HG02759 (cell line): ENCODE measurements at regions not wholly inside any gene's neighbourhood (a gene's known extent, or its start where the extent isn't known, plus 50 kb on each side); places are given as distances from the start of the nearest gene placed in this dataset.

Source experiments
- ATAC-seq: cut with Tn5 transposase; IDR thresholded peaks from one replicate; pipeline ENCODE4 v1.9.1; 2021; ENCODE audit warnings: mild to moderate bottlenecking, moderate library complexity; ENCODE audit not compliant: unreplicated experiment

DNA sequence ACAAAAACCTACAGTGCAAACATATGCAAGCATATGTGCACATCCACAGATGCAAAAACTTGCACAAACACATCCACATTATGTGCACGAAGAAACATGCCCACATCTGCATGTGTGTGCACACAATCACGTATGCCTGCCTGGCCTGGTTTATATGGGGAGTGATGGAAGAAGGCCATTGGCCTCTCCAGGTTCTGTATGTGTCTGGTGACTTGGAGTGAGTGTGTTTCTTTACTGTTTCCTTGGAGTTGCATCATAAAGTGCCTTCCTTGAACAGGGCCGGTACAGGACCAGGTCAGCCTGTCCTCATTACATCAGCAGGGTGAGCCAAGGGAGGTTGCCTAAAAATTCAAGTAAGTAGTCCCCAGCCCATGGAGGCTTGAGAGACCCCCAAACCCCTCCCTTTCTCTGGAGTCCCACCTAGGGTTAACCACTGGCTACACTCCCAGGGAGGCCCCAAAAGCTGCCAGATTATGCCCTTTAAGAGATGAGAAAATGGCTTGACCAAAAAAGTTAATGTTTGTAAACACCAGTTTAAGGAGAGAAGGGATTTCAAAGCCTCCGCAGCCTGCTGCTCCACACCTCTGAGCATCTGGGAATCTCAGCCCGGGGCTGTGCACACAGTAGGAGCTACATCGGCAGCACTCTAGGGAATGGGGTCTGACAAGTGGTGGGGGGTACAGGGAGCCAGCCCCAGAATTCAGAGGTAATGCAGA lies 140.8 kb downstream of the VEGFA start:
- no peak for ATAC-seq

DNA sequence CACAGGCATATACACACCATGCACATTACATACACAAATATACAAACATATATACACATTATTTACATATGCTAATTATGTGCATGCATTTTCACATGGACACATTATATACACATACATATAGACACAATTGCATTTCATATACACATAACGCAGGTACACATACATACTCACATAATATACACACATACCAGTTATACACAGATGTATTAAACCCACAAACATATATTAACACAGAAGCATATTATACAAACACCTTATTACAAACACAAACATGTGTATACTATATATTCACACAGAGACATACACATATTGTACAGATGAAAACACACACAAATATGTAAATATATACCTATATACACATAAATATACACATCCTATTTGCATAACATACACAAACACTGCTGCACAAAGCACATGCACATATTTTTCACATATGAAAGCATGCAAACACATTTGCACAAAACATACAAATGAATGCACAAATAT lies 140.2 kb downstream of the VEGFA start:
- ATAC-seq: no peak

DNA sequence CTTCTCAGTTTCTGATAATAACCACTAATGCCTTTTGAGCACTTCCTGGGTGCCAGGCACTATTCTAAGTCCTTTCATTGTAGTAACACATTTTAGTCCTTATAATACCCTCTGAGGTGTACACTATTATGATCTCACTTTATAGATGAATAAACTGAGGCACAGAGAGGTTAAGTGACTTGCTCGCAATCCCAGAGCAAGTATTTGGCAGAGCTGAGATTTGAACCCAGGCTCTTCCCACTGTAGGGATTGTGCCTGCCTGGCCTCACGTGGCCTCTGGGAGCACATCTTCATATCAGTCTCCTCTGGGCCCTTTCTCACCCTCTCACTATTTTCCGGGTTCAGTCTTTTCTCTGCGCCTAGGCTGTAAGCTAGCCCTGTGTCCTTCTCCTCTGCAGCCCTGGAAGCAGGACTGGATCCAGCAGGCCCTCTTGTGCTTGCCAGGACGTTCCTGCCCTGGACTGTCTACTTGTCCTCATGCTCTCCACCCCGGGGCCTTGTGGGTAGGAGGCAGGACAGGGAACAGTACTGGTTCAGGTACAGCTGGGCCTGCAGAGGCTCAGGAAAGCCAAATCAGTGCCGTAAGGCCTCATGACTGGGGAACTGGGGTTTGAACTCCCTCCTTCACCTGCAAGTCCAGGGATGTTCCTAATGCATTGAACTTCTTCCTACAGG lies 139.6 kb downstream of the VEGFA start:
- no peak for ATAC-seq

DNA sequence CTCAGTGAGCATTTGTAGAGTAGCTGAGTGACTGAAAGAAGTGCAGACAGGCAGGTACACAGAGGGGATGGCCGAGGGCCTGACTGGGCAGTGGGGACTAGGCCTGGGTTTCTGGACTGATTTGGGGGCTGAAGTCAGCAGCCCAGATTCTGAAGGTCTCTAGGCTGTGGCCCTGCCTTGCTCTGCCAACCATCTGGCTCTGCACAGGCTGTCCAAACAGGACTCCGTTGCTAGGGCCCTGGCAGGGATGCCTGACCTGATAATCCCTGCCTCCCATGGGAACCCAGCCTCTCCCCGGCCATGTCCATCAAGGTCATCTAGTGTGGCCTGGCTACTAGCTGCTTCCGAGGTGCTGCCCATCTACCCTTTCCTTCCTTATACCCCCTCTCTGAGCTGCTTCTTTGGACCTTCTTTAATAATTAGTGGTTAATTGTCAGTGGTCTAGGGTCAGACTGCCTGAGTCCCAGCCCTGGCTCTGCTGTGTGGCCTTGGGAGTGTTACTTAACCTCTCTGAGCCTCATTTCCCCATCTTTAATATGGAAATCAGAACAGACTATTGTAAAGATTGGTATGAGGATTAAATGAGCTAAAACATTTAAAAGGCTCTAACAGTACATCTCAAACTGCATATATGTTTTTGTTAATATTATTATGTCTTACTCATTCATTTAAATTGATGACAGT lies 137.9 kb downstream of the VEGFA start:
- ATAC-seq: no peak

DNA sequence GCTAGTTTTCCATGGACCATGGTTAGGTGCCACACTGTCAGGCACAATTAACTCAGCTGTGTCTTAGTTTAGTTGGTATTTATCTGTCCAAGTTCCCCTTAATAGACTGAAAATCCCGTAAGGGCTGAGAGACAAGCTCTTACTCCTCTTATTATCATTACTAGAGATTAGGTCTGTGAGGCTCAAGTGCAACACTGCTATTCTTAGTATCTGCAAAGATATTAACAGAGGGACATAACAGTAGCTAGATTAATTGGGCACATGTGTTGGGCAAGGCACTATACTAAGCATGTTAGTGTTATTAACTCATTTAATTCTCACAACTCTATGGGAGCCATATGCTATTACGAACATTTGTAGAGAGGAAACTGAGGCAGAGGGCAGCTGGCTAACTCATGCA lies 137.3 kb downstream of the VEGFA start:
- no peak for ATAC-seq

DNA sequence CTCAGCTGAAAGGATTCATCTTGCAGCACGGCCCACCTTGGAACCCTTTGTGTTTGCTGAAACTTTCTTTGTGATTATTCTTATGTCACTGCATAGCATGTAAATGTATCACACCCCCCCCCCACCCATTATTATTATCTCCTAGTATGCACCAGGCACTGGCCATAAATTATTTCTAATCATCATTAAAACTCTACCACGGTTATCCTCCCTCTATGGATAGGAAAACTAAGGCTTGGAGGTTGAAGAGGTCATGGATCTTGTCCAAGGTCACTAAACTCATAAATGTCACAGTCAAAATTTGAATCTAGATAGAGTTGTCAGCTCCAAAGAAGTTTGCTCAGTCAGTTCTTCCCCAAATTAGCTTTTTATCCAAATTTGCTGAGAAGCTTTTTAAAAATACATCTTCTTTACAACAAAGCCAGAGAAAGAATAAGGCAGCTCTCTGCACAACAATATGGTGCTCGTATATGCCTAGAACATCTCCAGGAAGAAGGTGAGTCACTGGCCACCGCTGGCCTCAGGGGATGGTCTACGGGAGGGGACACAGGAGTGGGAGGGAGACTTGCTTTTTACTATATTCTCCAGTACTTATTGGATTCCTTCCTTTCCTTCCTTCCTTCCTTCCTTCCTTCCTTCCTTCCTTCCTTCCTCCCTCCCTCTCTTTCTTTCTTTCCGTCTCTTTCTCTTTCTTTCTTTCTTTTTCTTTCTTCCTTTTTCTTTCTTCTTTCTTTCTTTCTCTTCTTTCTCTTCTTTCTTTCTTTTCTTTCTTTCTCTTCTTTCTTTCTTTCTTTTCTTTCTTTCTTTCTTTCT lies 134.5 kb downstream of the VEGFA start:
- ATAC-seq: no peak

DNA sequence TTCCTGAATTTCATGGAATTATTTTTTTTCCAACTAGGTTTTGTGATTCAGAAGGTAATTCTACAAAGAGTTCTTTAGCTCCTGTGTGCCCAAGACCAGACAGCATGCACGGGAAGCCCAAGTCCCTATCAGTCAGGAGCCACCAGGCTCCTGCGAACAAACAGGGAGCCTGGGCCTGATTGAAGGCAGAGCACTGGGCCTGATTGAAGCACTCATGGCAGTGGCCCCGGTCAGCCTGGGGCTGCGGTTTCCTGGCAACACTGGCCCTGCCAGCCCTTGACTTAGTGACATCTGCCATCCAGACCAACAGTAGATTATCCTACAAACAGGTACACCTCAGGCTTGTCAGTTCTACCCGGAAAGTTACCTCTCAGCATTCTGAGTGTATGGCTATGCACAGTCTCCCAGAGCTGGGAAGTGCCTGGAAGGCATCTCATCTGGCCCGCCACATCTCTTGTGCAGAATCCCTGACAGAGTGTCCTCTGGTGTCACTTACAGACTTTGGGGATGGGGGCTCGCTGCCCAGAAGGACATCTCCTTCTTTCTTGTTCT lies 133.8 kb downstream of the VEGFA start:
- no peak for ATAC-seq

DNA sequence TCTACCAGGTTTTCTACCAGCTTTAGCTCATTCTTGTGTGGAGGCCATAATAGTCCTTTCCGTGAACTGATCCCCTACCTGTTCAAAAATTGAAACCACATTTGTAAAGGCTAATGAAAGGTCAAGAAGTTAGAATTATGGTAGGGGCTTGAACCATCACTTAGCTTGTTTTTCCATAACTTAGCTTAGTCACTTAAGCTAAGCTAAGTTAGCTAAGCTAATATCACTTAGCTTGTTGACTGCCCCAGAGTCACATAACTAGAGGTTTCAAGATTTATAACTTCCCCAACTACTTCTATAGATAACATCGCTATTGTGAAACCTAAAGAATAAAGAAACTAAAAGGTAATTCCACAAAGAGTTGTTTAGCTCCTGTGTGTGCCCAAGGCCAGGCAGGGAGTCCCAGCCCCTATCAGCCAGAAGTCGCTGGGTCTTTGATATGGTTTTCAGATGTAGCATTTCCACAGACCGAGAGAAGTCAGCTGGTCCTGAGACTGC lies 131.8 kb downstream of the VEGFA start:
- no peak for ATAC-seq

DNA sequence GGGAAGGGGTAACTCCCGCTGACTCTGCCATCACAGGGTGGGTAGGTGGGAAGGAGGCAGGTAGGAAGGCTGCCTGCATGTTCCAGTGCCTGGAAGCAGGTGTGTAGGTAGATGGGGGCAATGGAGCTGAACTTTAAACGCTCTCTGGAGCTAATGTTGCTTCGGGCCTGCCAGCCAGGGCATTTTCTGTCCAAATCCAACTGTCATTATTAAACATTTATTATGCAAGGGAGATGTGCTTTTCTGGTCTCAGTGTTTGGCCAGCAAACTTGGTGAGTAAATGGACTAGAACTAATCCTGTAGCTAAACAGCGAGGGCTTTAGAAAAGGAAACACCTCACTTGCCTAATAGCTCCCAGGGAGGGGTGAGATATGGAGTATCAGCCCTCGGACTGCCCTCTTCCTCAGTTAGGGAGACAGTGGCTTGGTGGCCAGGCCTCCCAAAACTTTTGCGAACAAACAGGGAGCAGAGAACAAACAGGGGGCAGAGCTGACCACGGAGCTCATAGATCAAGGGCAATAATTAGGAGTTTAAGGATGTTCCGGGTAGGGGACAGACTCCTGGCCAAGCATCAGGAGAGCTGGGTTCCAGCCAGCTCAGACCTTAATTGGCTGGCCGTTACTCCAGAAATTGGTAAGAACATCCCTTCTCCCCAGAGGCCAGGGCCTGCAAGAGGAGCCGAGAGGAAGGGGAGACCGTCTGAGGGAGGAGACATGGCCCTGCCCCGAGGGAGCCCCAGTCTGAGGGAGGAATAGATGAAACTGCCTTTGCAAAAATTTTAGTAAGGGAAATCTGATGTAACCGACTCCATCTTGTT lies 131.1 kb downstream of the VEGFA start:
- no peak for ATAC-seq

DNA sequence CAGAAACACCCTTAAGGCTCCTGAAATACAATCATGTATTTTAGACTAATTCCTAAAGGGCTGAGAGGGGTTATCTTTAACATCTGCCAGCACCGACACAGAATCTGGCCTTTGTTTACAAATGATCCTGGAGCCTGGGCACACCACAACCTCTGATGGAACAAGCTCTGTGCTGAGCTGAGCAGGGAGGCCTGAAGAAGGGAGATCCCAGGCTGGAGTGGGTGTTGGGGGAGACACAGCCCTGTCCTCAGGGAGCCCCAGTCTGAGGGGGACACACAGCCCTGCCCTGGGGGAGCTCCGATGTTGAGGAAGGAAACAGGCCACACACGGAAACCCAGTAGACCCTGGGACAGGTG lies 130.5 kb downstream of the VEGFA start:
- no peak for ATAC-seq

DNA sequence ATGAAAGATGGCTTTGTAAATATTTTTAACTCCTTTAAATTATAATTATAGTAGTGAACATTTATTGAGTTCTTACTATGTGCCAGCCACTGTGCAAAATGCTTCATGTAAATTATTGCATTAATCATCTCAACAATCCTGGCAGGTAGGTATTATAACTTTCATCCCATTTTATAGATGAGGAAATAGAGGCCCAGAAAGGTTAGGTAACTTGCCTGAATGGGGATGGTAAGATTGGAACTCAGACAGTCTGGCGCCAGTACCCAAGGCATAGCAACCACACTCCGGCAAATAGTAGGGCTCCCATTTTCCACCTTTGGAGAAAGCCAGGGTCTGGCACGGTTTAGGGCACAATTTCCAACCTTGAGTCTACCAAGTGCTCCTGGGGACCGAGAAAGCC lies 129.8 kb downstream of the VEGFA start:
- ATAC-seq: no peak

DNA sequence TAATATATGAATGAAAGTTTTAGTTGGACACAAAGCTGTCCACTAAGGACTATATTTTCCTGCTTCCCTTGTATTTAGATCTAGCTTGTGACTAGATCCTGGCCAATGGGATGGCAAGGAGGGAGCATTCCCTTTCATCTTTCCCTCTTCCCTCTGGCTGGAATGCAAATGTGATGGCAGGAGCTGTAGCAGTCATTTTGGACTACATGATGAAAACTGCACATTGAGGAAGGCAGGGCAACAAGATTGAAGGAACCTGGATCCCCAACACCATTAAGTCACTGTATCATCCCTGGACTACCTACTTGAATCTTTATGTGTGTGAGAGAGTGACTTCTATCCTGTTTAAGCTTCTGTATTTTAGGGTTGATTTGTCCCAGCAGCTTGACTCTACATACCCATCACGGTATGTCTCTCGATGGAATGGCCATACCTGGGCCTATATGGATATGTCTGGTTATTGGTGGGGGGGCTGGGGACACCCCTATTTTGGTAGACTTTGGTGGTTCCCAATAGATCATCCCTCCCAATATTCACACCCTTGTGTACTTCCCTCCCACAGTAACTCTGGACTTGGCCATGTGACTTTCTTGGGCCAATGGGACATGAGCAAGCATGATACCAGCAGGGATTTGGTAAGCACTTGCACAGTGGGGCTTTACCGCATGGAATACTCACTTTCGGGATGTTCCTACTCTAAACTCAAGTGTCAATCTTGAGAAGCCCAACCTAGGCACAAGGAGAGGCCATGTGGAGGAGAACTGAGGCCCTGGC lies 128.5 kb downstream of the VEGFA start:
- ATAC-seq: no peak

DNA sequence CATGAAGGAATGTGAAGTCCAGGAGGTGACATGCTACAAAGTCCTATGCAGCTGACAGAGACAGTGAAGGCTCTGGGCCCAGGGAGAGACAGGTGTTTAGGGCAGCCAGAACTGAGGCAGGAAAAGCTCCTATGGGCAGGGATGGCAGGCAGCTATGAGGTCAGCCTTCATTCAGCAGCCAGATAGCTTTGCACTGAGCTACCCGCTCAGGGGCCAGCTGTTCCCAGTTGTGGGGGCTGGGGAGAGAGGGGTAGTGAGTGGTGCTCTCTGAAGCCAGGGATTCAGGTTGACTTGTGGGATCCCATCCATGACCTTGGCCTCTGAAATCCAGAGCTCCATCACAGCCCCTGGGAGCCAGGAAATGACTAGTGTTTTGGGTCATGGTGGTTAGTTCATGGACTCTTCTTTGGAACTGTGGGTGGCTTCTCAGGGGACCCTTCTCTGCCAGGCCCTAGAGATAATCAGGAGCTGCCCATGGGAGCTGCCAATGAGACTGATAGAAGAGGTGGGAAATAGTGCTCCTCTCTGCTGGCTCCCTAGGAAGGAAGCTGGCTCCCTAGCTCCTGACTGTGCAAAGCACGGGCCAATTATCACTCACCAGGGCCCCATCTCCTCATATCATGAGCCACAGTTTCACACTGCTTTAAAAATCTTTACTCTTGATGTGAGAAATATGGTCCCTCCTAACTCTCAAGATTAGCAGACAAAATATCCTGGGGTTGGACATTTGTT lies 127.7 kb downstream of the VEGFA start:
- no peak for ATAC-seq

DNA sequence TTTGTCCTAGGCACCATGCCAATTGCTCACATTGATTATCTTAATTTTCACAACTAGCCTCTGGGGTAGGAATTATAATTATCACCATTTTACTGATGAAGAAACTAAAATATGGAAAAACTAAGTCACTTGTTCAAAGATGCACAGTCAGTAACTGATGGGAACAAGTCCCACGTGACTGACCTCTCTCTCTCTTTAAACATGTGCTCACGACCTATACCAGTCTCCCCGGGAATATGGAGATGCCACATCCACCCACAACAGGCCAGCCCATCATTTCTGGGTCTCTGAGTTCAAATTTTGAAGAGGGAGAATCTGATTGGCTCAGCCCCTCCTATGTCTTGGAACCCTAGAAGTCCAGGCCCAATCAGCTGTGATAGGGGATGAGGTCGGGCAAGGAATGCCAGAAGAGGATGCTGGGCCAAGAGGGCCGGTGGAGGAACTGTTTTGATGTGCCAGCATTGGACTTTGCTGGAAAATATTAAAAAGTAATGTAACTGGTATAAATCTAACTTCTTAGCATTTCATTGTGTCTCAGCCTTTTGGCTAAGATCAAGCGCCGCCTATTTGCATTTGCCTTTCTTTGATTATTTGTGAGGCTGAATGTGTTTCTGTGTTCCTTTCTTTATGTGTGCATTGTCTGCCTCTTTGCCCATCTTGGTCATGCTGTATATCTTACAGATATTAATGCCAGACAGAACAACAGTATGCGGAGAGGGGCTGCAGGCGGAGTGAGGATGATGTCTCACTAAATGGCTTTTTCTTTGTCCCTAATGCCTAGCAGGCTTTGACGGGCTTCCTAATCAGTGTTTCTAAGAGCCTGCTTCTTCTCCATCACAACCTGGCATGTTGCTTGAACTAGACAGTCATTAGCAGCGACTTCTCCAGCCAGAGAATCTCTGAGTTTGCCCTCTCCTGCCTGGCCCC lies 126.6 kb downstream of the VEGFA start:
- ATAC-seq: no peak

DNA sequence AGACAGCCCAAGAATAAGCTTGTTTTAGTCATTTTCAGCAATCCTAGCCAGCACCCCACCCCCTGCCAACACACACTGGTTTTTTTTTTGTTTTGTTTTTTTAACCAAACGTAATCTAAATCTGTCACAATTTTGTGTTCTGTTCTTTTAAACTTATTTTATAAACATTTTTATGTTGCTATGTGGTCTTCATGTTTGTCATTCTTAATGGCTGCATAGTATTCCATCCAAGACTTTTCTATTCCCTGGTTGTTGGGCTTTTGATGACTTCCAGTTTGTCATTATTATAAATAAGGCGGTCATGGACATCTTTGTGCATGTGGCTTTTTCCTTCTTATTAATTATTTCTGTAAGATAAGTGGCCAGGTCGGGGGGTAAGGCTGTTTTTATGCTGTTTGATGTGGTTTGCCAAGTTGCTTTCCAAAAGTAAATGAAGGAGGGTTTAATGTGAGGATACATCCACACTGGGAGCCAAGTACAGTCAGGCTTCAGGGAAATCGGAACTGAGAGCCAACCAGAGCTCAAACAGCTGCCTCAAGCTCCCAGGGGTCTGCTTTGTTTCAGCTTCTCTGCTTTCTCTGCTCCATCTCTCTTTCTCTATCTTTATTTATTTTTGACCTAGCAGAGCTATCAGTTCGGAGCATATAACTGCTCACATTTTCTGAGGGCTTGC lies 125.8 kb downstream of the VEGFA start:
- no peak for ATAC-seq

DNA sequence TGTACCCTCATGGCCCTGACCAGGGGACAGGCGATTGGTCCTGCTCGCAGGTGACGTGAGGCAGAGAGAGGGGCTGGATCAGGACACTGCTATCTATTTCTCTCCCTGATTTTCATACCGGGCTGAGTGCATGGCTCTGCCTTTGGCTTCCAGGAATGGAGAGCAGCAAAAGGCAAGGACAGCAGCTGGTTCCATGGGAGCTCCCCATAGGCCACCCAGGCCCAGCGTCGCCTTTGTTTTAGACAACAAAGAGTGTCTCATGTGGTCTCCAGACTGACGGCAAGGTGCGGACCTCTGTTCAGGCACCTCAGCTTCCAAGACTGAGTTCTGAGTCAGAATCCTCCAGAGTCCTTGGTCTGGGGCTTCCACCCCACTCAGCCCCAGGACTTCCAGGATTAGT lies 123.1 kb downstream of the VEGFA start:
- ATAC-seq: no peak
